Parathyroid adenoma (tissue), 2 donors: ENCODE measurements at regions not wholly inside any gene's neighbourhood (a gene's known extent, or its start where the extent isn't known, plus 50 kb on each side); places are given as distances from the start of the nearest gene placed in this dataset.

Source experiments
- H2AFZ ChIP-seq: fragments of 300-600 bp; sonication (generic); one replicate; pipeline ENCODE4 v1.7.0; 2017; ENCODE audit warnings: antibody characterized with exemption, mild to moderate bottlenecking
- H3K27ac ChIP-seq: fragments of 300-600 bp; sonication (generic); one replicate; pipeline ENCODE4 v1.7.0; 2017
- H3K27me3 ChIP-seq: fragments of 300-600 bp; sonication (generic); one replicate; pipeline ENCODE4 v1.7.0; 2017; ENCODE audit warnings: low read length; ENCODE audit not compliant: control insufficient read depth, insufficient read depth
- H3K36me3 ChIP-seq: fragments of 300-600 bp; sonication (generic); one replicate; pipeline ENCODE4 v1.7.0; 2017; ENCODE audit warnings: low read length; ENCODE audit not compliant: control insufficient read depth, insufficient read depth
- H3K4me1 ChIP-seq: fragments of 300-600 bp; sonication (generic); one replicate; pipeline ENCODE4 v1.7.0; 2017; ENCODE audit warnings: control low read depth
- H3K4me2 ChIP-seq: fragments of 300-600 bp; sonication (generic); one replicate; pipeline ENCODE4 v1.7.0; 2017; ENCODE audit warnings: low read length
- H3K4me3 ChIP-seq: fragments of 300-600 bp; sonication (generic); one replicate; pipeline ENCODE4 v1.7.0; 2017; ENCODE audit warnings: low read depth, low read length
- H3K79me2 ChIP-seq: fragments of 300-600 bp; sonication (generic); one replicate; pipeline ENCODE4 v1.7.0; 2017; ENCODE audit warnings: control low read depth
- H3K9ac ChIP-seq: fragments of 300-600 bp; sonication (generic); one replicate; pipeline ENCODE4 v1.7.0; 2017; ENCODE audit warnings: mild to moderate bottlenecking
- H3K9me3 ChIP-seq: fragments of 300-600 bp; sonication (generic); one replicate; pipeline ENCODE4 v1.7.0; 2017; ENCODE audit warnings: low read length; ENCODE audit not compliant: control insufficient read depth
- TF ChIP-seq, protein P1 (sequence below): fragments of 300-600 bp; sonication (generic); IDR thresholded peaks from one replicate; pipeline ENCODE4 v1.7.0; 2017; ENCODE audit warnings: antibody characterized with exemption, mild to moderate bottlenecking
- donor health status: primary hyperparathyroidism.

- Histone ChIP-seq H2AFZ (no peak overlapping the region), H3K9ac (no peak overlapping the region), H3K27me3 (no peaks in the 10 kb centered on the region), H3K27ac (no peak overlapping the region), H3K4me2 (no peak overlapping the region), H3K9me3 (no peaks in the 10 kb centered on the region), H3K79me2 (no peaks in the 10 kb centered on the region), H3K36me3 (no peaks in the 10 kb centered on the region), H3K4me1 (no peaks in the 10 kb centered on the region), H3K4me3 (no peak overlapping the region)
- TF ChIP-seq, protein P1, sequence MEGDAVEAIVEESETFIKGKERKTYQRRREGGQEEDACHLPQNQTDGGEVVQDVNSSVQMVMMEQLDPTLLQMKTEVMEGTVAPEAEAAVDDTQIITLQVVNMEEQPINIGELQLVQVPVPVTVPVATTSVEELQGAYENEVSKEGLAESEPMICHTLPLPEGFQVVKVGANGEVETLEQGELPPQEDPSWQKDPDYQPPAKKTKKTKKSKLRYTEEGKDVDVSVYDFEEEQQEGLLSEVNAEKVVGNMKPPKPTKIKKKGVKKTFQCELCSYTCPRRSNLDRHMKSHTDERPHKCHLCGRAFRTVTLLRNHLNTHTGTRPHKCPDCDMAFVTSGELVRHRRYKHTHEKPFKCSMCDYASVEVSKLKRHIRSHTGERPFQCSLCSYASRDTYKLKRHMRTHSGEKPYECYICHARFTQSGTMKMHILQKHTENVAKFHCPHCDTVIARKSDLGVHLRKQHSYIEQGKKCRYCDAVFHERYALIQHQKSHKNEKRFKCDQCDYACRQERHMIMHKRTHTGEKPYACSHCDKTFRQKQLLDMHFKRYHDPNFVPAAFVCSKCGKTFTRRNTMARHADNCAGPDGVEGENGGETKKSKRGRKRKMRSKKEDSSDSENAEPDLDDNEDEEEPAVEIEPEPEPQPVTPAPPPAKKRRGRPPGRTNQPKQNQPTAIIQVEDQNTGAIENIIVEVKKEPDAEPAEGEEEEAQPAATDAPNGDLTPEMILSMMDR = no peak
These were observed 250.0 kb upstream of the VEPH1 start for GRCh38 chr3:157752956-157753786.

GRCh38 chr3:157752554-157752953 lies 249.3 kb upstream of the VEPH1 start:
- TF ChIP-seq, protein P1 = no peak
- Histone ChIP-seq H3K4me3 (no peak overlapping the region), H3K4me1 (no peaks in the 10 kb centered on the region), H3K4me2 (no peak overlapping the region), H3K27me3 (no peaks in the 10 kb centered on the region), H3K9ac (no peak overlapping the region), H3K79me2 (no peaks in the 10 kb centered on the region), H3K9me3 (no peaks in the 10 kb centered on the region), H3K27ac (no peak overlapping the region), H2AFZ (no peak overlapping the region), H3K36me3 (no peaks in the 10 kb centered on the region)

DNA sequence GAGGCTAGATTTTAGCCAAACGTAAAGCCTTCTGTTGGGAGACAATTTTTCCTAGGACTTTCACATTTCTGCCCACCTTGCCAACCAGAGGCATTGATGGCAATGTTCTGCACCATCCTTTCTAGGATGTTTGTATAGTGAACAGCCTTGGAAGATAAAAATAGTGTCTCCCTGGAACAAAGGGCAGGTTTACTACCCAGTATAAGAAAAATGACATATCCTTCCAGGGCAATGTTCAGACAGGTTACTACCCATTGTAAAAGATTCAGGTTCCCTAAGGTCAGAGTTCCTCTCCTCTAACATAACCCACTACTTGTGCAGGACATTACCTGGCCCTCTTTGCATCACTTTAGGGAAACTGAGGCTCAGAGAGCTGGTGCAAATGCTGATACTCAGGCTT lies 248.2 kb upstream of the VEPH1 start:
- no peaks in the 10 kb centered on the region for H3K4me1 ChIP-seq
- no peaks in the 10 kb centered on the region for H3K9me3 ChIP-seq
- H3K4me2 ChIP-seq = no peak overlapping the region
- no peaks in the 10 kb centered on the region for H3K27me3 ChIP-seq
- no peaks in the 10 kb centered on the region for H3K79me2 ChIP-seq
- no peak overlapping the region for H3K27ac ChIP-seq
- no peak overlapping the region for H3K9ac ChIP-seq
- TF ChIP-seq, protein P1 = no peak
- no peak overlapping the region for H3K4me3 ChIP-seq
- no peaks in the 10 kb centered on the region for H3K36me3 ChIP-seq
- no peak overlapping the region for H2AFZ ChIP-seq

- Histone ChIP-seq H3K27me3 (no peaks in the 10 kb centered on the region), H3K79me2 (no peaks in the 10 kb centered on the region), H3K4me2 (no peak overlapping the region), H3K9me3 (no peaks in the 10 kb centered on the region), H3K27ac (no peak overlapping the region), H3K4me3 (no peak overlapping the region), H3K36me3 (no peaks in the 10 kb centered on the region), H3K4me1 (no peaks in the 10 kb centered on the region), H2AFZ (no peak overlapping the region), H3K9ac (no peak overlapping the region)
- TF ChIP-seq, protein P1 = no peak
These were observed 243.2 kb upstream of the VEPH1 start for GRCh38 chr3:157746391-157746790.

GRCh38 chr3:157741607-157742006 lies 238.4 kb upstream of the VEPH1 start:
- Histone ChIP-seq H3K9me3 (no peaks in the 10 kb centered on the region), H3K9ac (no peak overlapping the region), H3K4me3 (no peak overlapping the region), H3K27me3 (no peaks in the 10 kb centered on the region), H3K27ac (no peak overlapping the region), H3K4me1 (no peaks in the 10 kb centered on the region), H3K36me3 (no peaks in the 10 kb centered on the region), H3K4me2 (no peak overlapping the region), H3K79me2 (no peaks in the 10 kb centered on the region), H2AFZ (no peak overlapping the region)
- TF ChIP-seq, protein P1 = no peak
